ENCODE measurements at regions not wholly inside any gene's neighbourhood (a gene's known extent, or its start where the extent isn't known, plus 50 kb on each side); places are given as distances from the start of the nearest gene placed in this dataset.

GRCh38 chr2:209146682-209147320 lies 277.0 kb upstream of the MAP2 start:
- DNase-seq = no peak
- no peak for TF ChIP-seq CTCF (IDR thresholded peaks at IDR 0.05; ENCODE audit: borderline replicate concordance, extremely low read depth, insufficient read depth)
- Histone ChIP-seq H3K36me3 (ENCODE audit: control insufficient read depth in 2 of 3, insufficient read depth in 3 of 3, low read length in 3 of 3) (no peaks in the 10 kb centered on the region), H3K4me3 (ENCODE audit: low read length in 3 of 3) (no peak overlapping the region), H3K27me3 (ENCODE audit: control insufficient read depth, insufficient read depth, low read length) (no peaks in the 10 kb centered on the region), H3K9ac (ENCODE audit: low read length in 3 of 3) (no peak overlapping the region), H3K4me1 (ENCODE audit: control insufficient read depth in 2 of 3, insufficient read depth in 2 of 3, low read depth in 1 of 3, low read length in 3 of 3) (no peaks in the 10 kb centered on the region), H3K27ac (ENCODE audit: low read depth in 2 of 2, low read length in 2 of 2) (no peak overlapping the region), H3K9me3 (ENCODE audit: control insufficient read depth in 2 of 3, insufficient read depth in 1 of 3, low read length in 3 of 3) (no peaks in the 10 kb centered on the region)
- intact Hi-C loops (cut with DNase I) = no loop called here
- FAIRE-seq = no peak

- FAIRE-seq = no peak
- intact Hi-C loops (cut with DNase I) = no loop called here
- Histone ChIP-seq H3K9me3 (ENCODE audit: control insufficient read depth in 2 of 3, insufficient read depth in 1 of 3, low read length in 3 of 3) (no peaks in the 10 kb centered on the region), H3K4me1 (ENCODE audit: control insufficient read depth in 2 of 3, insufficient read depth in 2 of 3, low read depth in 1 of 3, low read length in 3 of 3) (no peaks in the 10 kb centered on the region), H3K4me3 (ENCODE audit: low read length in 3 of 3) (no peak overlapping the region), H3K9ac (ENCODE audit: low read length in 3 of 3) (no peak overlapping the region), H3K27ac (ENCODE audit: low read depth in 2 of 2, low read length in 2 of 2) (no peak overlapping the region), H3K27me3 (ENCODE audit: control insufficient read depth, insufficient read depth, low read length) (no peaks in the 10 kb centered on the region), H3K36me3 (ENCODE audit: control insufficient read depth in 2 of 3, insufficient read depth in 3 of 3, low read length in 3 of 3) (no peaks in the 10 kb centered on the region)
- no peak for TF ChIP-seq CTCF (IDR thresholded peaks at IDR 0.05; ENCODE audit: borderline replicate concordance, extremely low read depth, insufficient read depth)
- no peak for DNase-seq
These were observed 275.9 kb upstream of the MAP2 start for GRCh38 chr2:209147981-209148380.

- intact Hi-C loops (cut with DNase I) = no loop called here
- no peak for FAIRE-seq
These were observed 262.9 kb upstream of the MAP2 start for GRCh38 chr2:209160800-209161588.

More at GRCh38 chr2:209160800-209161588, 262.9 kb upstream of the MAP2 start:
- no peak for TF ChIP-seq CTCF (IDR thresholded peaks at IDR 0.05; ENCODE audit: borderline replicate concordance, extremely low read depth, insufficient read depth)
- Histone ChIP-seq H3K27ac (ENCODE audit: low read depth in 2 of 2, low read length in 2 of 2) (no peak overlapping the region), H3K36me3 (ENCODE audit: control insufficient read depth in 2 of 3, insufficient read depth in 3 of 3, low read length in 3 of 3) (no peaks in the 10 kb centered on the region), H3K9me3 (ENCODE audit: control insufficient read depth in 2 of 3, insufficient read depth in 1 of 3, low read length in 3 of 3) (no peaks in the 10 kb centered on the region), H3K4me3 (ENCODE audit: low read length in 3 of 3) (no peak overlapping the region), H3K4me1 (ENCODE audit: control insufficient read depth in 2 of 3, insufficient read depth in 2 of 3, low read depth in 1 of 3, low read length in 3 of 3) (no peaks in the 10 kb centered on the region), H3K9ac (ENCODE audit: low read length in 3 of 3) (no peak overlapping the region), H3K27me3 (ENCODE audit: control insufficient read depth, insufficient read depth, low read length) (no peaks in the 10 kb centered on the region)
- no peak for DNase-seq

Measured in kidney (tissue), 13 donors.